GM12874 (cell line): ENCODE measurements at regions not wholly inside any gene's neighbourhood (a gene's known extent, or its start where the extent isn't known, plus 50 kb on each side); places are given as distances from the start of the nearest gene placed in this dataset.

Experiments used
- TF ChIP-seq, protein P1 (sequence below): IDR thresholded peaks from 2 replicates; pipeline ENCODE4 v1.5.1; 2011; ENCODE audit warnings: low read depth, mild to moderate bottlenecking, control low read depth, low read length, moderate library complexity; ENCODE audit not compliant: insufficient read depth

DNA sequence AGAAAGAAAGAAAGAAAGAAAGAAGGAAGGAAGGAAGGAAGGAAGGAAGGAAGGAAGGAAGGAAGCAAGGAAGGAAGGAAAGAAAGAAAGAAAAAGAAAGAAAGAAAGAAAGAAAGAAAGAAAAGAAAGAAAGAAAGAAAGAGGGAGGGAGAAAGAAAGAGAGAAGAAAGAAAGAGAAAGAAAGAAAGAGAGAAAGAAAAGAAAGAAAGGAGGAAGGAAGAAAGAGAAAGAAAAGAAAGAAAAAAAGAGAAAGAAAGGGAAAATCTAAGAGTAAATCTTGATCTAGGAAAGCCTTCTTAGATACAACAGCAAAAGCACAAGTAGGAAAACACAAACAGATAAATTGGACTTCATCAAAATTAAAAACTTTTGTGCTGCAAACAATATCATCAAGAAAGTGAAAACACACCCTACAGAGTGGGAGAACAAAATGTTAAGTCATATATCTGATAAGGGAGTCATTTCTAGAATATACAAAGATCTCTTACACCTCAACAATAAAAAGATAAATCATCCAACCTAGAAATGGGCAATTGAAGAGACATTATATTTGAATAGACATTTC, 116.8 kb upstream of the FGF3 start:
- TF ChIP-seq, protein P1, sequence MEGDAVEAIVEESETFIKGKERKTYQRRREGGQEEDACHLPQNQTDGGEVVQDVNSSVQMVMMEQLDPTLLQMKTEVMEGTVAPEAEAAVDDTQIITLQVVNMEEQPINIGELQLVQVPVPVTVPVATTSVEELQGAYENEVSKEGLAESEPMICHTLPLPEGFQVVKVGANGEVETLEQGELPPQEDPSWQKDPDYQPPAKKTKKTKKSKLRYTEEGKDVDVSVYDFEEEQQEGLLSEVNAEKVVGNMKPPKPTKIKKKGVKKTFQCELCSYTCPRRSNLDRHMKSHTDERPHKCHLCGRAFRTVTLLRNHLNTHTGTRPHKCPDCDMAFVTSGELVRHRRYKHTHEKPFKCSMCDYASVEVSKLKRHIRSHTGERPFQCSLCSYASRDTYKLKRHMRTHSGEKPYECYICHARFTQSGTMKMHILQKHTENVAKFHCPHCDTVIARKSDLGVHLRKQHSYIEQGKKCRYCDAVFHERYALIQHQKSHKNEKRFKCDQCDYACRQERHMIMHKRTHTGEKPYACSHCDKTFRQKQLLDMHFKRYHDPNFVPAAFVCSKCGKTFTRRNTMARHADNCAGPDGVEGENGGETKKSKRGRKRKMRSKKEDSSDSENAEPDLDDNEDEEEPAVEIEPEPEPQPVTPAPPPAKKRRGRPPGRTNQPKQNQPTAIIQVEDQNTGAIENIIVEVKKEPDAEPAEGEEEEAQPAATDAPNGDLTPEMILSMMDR: no peak

DNA sequence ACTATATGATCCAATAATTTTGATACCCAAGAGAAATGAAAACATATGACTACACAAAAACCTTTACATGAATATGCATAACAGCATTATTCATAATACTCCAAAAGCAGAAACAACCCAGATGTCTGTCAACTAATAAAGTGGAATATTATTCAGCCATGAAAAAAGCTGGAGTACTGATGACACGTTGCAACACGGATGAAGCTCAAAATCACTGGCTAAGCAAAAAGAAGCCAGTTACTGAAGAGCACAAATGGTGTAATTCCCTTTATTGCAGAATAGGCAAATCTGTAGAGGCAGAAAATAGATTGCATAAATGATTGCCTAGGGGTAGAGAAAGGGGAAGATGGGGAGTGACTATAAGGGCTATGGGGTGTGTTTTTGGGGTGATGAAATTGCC, 117.6 kb upstream of the FGF3 start:
- TF ChIP-seq, protein P1: no peak

DNA sequence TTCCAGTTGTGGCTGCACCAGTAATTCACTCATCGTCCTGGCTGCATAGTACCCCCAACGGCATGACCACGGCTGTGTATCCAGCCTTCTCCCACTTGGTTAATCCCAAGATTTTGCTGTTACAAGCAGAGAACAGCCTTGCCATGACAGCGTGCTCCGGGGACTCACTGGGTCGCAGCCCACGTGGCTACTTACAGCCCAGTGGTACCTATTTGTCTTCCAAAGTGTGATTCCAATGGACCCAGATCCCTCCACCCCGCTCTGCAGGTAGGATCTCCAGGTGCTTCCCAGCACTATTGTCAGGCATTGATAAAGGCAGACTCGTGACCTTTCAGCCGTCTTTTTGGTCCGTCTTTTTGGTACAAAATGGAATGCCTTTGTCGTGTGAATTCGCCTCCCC, 119.0 kb upstream of the FGF3 start:
- TF ChIP-seq, protein P1: no peak

DNA sequence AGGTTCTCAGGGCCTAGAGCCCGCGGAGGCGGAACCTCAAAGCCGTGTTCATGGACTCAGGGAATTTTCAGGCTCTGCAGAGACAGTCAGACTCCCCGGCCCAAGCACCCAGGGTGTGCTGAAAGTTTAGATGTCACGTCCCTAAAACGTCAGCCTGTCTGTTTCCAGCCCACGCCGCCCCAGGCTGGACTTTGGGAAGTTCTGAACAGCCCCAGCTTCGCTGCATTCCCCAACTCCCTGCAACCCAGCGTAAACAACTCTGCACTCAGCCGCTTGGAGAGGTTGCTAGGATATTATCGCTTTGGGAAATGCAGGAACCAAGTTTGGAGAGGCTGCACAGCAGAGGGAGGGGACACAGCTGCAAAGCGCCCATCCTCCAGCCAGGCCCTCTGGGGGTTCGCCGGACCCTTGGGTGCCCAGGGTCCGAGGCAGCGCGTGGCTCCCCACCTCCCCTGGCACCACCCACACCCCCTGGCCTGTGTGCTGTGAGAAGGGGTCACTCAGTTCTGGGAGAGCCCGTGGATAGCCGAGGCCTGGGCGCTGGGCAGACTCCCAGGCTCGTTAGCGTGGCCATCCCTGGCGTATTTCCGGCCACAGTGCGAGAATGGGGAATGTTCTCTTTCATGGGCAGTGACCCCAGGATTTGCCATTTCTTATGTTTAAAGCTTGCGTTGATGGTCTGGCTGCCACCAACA, 120.5 kb upstream of the FGF3 start:
- TF ChIP-seq, protein P1: no peak

DNA sequence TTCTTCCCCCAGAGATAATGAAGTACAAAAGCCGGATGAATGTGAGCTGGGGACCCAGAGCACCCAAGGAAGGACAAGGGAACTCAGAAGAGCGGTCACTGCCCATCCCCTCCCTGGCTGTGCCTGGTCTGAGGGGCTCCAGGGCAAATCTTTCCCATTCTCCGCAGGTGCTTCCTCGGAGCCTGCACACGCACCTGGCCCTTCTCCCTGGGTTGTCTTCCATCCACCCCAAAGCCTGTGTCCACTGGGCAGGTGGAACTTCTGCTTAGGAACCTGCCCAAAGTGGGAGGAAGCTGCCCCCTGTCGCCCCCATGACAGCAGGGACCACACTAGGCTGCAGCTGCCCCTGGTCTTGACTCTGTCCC, 121.0 kb upstream of the FGF3 start:
- TF ChIP-seq, protein P1: no peak

DNA sequence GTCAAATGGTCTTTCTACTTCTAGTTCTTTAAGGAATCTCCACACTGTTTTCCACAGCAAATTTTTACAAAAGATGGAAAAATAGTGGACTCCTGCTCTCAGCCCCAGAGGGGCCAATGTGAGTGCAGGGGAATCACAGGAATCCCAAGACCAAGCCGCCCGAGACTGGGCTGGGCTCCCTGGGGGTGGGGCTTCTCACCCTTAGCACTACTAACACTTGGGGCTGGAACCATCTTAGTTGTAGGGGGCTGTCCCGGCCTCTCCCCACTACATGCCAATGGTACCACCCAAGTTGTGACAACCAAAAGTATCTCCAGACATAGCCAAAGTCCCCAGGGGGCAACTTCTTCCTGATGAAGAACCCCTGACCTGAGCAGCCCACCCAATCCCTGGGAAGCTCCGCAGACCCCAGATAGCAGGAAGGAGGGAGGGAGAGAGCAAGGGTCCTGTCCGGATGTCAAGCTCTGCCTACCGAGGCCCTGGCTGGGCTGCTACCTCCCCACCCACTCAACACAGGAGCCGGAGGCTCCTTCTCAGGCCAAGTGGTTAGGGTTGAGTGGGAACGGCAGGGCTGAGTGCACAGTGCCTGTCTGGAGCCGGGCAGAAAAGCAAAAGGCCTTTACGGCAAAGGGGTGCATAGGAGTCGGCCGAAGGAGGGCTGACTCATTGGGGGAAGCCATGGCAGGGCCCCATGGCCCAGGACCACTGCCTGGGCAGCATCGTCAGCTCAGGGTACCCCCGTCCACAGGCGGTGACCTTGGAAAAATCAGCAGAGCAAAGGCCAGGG, 122.5 kb upstream of the FGF3 start:
- TF ChIP-seq, protein P1: no peak

DNA sequence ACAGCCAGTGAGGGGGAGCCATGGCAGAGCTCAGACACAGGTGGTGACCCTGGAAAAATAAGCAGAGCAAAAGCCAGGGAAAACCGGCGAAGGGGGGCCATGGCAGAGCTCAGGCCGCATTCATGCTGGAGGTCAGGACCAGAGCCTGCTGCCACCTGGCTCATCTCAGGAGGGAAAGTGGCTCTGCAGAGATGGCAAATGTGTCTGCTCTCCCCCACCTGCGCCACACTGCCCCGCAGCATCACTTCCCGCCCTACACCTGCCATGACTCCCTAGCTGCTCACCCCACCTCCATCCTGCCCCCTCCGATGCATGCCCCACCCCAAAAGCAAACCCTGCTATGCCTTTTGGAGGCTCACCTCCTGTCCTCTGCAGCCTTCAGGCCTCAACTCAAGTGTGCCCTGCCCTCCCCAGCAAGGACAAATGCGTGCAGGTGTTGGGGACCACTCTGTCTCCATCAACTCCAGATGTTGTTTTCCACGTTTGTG, 123.2 kb upstream of the FGF3 start:
- TF ChIP-seq, protein P1: no peak
